HepG2 (cell line): ENCODE measurements at regions not wholly inside any gene's neighbourhood (a gene's known extent, or its start where the extent isn't known, plus 50 kb on each side); places are given as distances from the start of the nearest gene placed in this dataset.

Source experiments
- AFF4 ChIP-seq: sonication (generic); formaldehyde crosslinking; IDR thresholded peaks from 2 replicates; pipeline ENCODE4 v1.4.0; 2020; ENCODE audit warnings: missing genetic modification reagents
- MAFF ChIP-seq: IDR thresholded peaks from 2 replicates; pipeline ENCODE4 v1.6.1; 2011; ENCODE audit warnings: low read depth, low read length, improper control_type of control experiment
- MXD4 ChIP-seq: IDR thresholded peaks from 2 replicates; pipeline ENCODE4 v1.6.1; 2016; ENCODE audit warnings: mild to moderate bottlenecking, missing biosample characterization, missing genetic modification reagents
- ZNF577 ChIP-seq: sonication (generic); formaldehyde crosslinking; IDR thresholded peaks from 2 replicates; pipeline ENCODE4 v1.4.0; 2020; ENCODE audit warnings: mild to moderate bottlenecking, low read depth, missing genetic modification reagents, borderline replicate concordance
- TF ChIP-seq, protein P1 (sequence below): sonication (generic); formaldehyde crosslinking; IDR thresholded peaks from 2 replicates; pipeline ENCODE4 v1.8.1; 2022; ENCODE audit warnings: low read depth, mild to moderate bottlenecking, missing genetic modification reagents

DNA sequence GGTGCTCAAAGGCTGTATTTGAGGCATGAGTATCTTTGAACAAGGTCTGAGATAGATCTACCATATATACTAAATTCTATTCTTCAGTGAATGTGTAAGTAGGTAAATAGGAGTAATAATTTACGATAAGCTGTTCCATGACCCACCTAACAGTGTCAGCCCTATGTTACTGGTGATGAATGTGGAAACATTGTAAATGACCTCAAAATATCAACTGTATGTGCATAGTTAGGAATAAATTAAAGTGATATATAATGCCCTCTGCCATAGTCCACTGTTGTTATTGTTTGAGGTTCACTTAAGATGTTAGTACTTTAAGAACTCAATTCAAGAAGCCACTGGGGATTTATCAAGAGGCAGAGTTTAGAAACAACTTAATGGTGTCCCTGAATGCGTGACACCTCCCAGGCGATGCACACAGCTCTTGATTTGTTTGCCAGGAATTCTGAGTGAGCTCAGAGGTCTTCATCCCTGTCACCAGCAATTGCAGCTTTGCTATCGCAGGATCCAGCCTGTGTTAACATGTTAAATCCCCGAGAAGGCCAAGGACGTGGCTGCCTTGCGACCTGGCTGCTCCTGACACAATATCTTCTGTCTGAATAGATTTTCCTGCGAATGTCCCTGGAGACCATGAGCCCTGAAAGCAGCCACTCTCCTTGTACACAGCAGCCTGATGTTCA lies 104.9 kb downstream of the KLF6 start (continued):
- TF ChIP-seq MAFF, result no peak
- TF ChIP-seq, protein P1, sequence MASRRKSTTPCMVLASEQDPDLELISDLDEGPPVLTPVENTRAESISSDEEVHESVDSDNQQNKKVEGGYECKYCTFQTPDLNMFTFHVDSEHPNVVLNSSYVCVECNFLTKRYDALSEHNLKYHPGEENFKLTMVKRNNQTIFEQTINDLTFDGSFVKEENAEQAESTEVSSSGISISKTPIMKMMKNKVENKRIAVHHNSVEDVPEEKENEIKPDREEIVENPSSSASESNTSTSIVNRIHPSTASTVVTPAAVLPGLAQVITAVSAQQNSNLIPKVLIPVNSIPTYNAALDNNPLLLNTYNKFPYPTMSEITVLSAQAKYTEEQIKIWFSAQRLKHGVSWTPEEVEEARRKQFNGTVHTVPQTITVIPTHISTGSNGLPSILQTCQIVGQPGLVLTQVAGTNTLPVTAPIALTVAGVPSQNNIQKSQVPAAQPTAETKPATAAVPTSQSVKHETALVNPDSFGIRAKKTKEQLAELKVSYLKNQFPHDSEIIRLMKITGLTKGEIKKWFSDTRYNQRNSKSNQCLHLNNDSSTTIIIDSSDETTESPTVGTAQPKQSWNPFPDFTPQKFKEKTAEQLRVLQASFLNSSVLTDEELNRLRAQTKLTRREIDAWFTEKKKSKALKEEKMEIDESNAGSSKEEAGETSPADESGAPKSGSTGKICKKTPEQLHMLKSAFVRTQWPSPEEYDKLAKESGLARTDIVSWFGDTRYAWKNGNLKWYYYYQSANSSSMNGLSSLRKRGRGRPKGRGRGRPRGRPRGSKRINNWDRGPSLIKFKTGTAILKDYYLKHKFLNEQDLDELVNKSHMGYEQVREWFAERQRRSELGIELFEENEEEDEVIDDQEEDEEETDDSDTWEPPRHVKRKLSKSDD (CRISPR knock-in tag), result no peak
- no peak for TF ChIP-seq MXD4
- TF ChIP-seq ZNF577 (CRISPR knock-in tag), result no peak
- TF ChIP-seq AFF4 (CRISPR knock-in tag), result no peak
